BE2C (cell line): ENCODE measurements at regions not wholly inside any gene's neighbourhood (a gene's known extent, or its start where the extent isn't known, plus 50 kb on each side); places are given as distances from the start of the nearest gene placed in this dataset.

Source experiments
- DNase-seq: peaks from one replicate; pipeline ENCODE4 v3.0.0-alpha.2; 2020
- H3K27me3 ChIP-seq: fragments of 250-450 bp; sonication (Bioruptor Pico); 2 replicates; pipeline ENCODE4 v1.5.1; 2020; ENCODE audit warnings: mild to moderate bottlenecking
- H3K36me3 ChIP-seq: fragments of 250-450 bp; sonication (Bioruptor Pico); 2 replicates; pipeline ENCODE4 v1.5.1; 2020; ENCODE audit warnings: mild to moderate bottlenecking
- H3K4me1 ChIP-seq: fragments of 250-450 bp; sonication (Bioruptor Pico); 2 replicates; pipeline ENCODE4 v1.5.1; 2020
- H3K4me3 ChIP-seq: 2 replicates; pipeline ENCODE4 v1.5.1; 2011; ENCODE audit warnings: low read depth, low read length
- H3K9me3 ChIP-seq: fragments of 250-450 bp; sonication (Bioruptor Pico); 2 replicates; pipeline ENCODE4 v1.5.1; 2020
- CTCF ChIP-seq: IDR thresholded peaks from 2 replicates; pipeline ENCODE4 v1.5.1; 2012; ENCODE audit warnings: mild to moderate bottlenecking, low read depth, low read length

- Histone ChIP-seq H3K4me1 (no peaks in the 10 kb centered on the region), H3K9me3 (no peaks in the 10 kb centered on the region), H3K4me3 (no peak overlapping the region), H3K36me3 (no peaks in the 10 kb centered on the region), H3K27me3 (no peaks in the 10 kb centered on the region)
- TF ChIP-seq CTCF = peak; percentile 63
- DNase-seq = no peak
These were observed 659.0 kb upstream of the CDH7 start for GRCh38 chr18:65091744-65092329.

- Histone ChIP-seq H3K27me3 (no peaks in the 10 kb centered on the region), H3K4me1 (no peaks in the 10 kb centered on the region), H3K9me3 (no peaks in the 10 kb centered on the region), H3K4me3 (no peak overlapping the region), H3K36me3 (no peaks in the 10 kb centered on the region)
- TF ChIP-seq CTCF = no peak
- DNase-seq = no peak
These were observed 667.9 kb upstream of the CDH7 start for GRCh38 chr18:65082907-65083306.

- no peaks in the 10 kb centered on the region for H3K4me1 ChIP-seq
- H3K27me3 ChIP-seq = no peaks in the 10 kb centered on the region
- H3K4me3 ChIP-seq = no peak overlapping the region
- no peaks in the 10 kb centered on the region for H3K9me3 ChIP-seq
- DNase-seq = no peak
- no peaks in the 10 kb centered on the region for H3K36me3 ChIP-seq
- no peak for TF ChIP-seq CTCF
These were observed 669.0 kb upstream of the CDH7 start for GRCh38 chr18:65081786-65082185.

GRCh38 chr18:65073060-65073550, 677.7 kb upstream of the CDH7 start:
- Histone ChIP-seq H3K36me3 (no peaks in the 10 kb centered on the region), H3K4me1 (no peaks in the 10 kb centered on the region), H3K9me3 (no peaks in the 10 kb centered on the region), H3K4me3 (no peak overlapping the region), H3K27me3 (no peaks in the 10 kb centered on the region)
- no peak for DNase-seq
- no peak for TF ChIP-seq CTCF

GRCh38 chr18:65057439-65058083, 693.3 kb upstream of the CDH7 start:
- no peak for DNase-seq
- TF ChIP-seq CTCF = no peak
- Histone ChIP-seq H3K36me3 (no peaks in the 10 kb centered on the region), H3K9me3 (no peaks in the 10 kb centered on the region), H3K4me3 (no peak overlapping the region), H3K27me3 (no peaks in the 10 kb centered on the region), H3K4me1 (no peaks in the 10 kb centered on the region)

- H3K9me3 ChIP-seq = no peaks in the 10 kb centered on the region
- no peaks in the 10 kb centered on the region for H3K27me3 ChIP-seq
- H3K4me1 ChIP-seq = no peaks in the 10 kb centered on the region
- no peaks in the 10 kb centered on the region for H3K36me3 ChIP-seq
- no peak for DNase-seq
- H3K4me3 ChIP-seq = no peak overlapping the region
- no peak for TF ChIP-seq CTCF
These were observed 694.2 kb upstream of the CDH7 start for GRCh38 chr18:65056575-65056974.
